ENCODE measurements at regions not wholly inside any gene's neighbourhood (a gene's known extent, or its start where the extent isn't known, plus 50 kb on each side); places are given as distances from the start of the nearest gene placed in this dataset.

DNA sequence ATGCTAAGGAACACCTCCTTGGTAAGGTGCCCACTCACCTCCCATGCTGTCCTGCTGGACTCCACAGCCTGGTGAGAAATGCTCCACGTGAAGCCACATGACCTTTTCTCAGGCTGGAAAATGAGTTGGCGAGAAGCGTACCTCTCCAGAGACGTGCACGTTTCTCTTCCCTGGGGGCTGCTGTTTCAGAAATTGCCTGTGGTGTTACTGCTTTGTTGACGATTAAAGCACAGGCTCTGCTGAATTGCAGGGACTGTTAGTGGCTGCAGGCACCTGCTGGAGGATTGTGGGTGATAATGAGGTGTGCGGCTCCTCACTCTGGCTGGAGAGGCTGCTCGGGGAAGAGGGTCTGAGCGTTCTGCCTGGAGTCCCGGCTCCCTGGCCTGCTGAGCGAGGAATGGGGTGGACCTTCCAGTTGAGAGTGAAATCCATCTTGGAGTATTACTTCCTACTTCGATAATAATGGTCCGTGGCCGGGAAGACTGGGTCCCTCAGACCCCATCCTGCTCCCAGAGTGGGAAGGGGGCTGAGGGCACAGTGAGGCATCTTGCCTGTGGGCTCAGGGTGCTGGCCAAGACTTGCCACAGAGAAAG lies 199.3 kb upstream of the HDAC4 start:
- in situ Hi-C loops (cut with MboI) (no loop called here), intact Hi-C loops (cut with micrococcal nuclease) (no loop called here)
- 2% methylated on average over 7 of the region's 14 CpGs for WGBS (ENCODE audit: insufficient coverage, low coverage, missing lambda C conversion rate)
- Histone ChIP-seq H3K9ac (ENCODE audit: insufficient read depth in 1 of 2, low read depth in 2 of 2, low read length in 2 of 2) (no peak overlapping the region), H3K4me3 (no peak overlapping the region), H3K36me3 (ENCODE audit: control insufficient read depth, insufficient read depth, low read length) (no peaks in the 10 kb centered on the region), H2AFZ (ENCODE audit: low read depth, low read length) (no peak overlapping the region), H3K27me3 (ENCODE audit: control insufficient read depth in 2 of 2, insufficient read depth in 2 of 2, low read length in 2 of 2) (peaks cover 0 to 79% of the 10 kb centered on the region in 2 experiments; a peak in 3 of 5 replicates), H3K4me1 (replicated peaks in 1 of 2; ENCODE audit: control insufficient read depth in 2 of 2, insufficient read depth in 2 of 2, low read length in 2 of 2) (no peaks in the 10 kb centered on the region; a peak in 1 of 5 replicates), H3K9me3 (replicated peaks; ENCODE audit: control insufficient read depth, insufficient read depth, low read depth, low read length) (no peaks in the 10 kb centered on the region), H4K20me1 (replicated peaks; ENCODE audit: control insufficient read depth, insufficient read depth, low read length) (no peaks in the 10 kb centered on the region; the same call in 1 of the 2 replicates), H3K79me2 (ENCODE audit: control insufficient read depth, insufficient read depth, low read length) (no peaks in the 10 kb centered on the region), H3K9me1 (ENCODE audit: control insufficient read depth, insufficient read depth, low read length) (no peaks in the 10 kb centered on the region), H3K27ac (ENCODE audit: extremely low read depth, low read depth, low read length) (no peak overlapping the region), H3K4me2 (ENCODE audit: insufficient read depth, low read length) (no peak overlapping the region)
- no peak for ATAC-seq
- CTCF ChIA-PET (ENCODE audit: low intra/inter-chr PET ratio) = no interaction called here
- no TSS peak for BruUV-seq (replicated peaks)
- no peak for FAIRE-seq
- POLR2A ChIA-PET = interaction anchor here (0.6 to 1.0 kb wide), 2 partner anchors 24 to 577 kb away, joined by 3 read pairs; no protein-coding TSS in a partner anchor
- no peak for DNase-seq (ENCODE audit: extremely low read depth in 1 of 4, low spot score in 3 of 4)
- TF ChIP-seq SLC30A9 (CRISPR knock-in tag; IDR thresholded peaks at IDR 0.05) (no peak), EGR1 (conservative IDR thresholded peaks at IDR 0.05) (no peak), RBM14 (IDR thresholded peaks at IDR 0.05; ENCODE audit: borderline replicate concordance, insufficient read depth, low read depth, low read length) (no peak), CHD2 (IDR thresholded peaks at IDR 0.05; ENCODE audit: low read depth, low read length) (no peak), RUNX1 (IDR thresholded peaks at IDR 0.05; ENCODE audit: low read depth) (no peak), ZNF507 (tag; conservative IDR thresholded peaks at IDR 0.05) (no peak), SREBF2 (CRISPR knock-in tag; IDR thresholded peaks at IDR 0.05) (no peak), SP2 (IDR thresholded peaks at IDR 0.05; ENCODE audit: extremely low read depth, low read depth, low read length, poor library complexity, severe bottlenecking) (no peak)
- TF ChIP-seq, protein P1, sequence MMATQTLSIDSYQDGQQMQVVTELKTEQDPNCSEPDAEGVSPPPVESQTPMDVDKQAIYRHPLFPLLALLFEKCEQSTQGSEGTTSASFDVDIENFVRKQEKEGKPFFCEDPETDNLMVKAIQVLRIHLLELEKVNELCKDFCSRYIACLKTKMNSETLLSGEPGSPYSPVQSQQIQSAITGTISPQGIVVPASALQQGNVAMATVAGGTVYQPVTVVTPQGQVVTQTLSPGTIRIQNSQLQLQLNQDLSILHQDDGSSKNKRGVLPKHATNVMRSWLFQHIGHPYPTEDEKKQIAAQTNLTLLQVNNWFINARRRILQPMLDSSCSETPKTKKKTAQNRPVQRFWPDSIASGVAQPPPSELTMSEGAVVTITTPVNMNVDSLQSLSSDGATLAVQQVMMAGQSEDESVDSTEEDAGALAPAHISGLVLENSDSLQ (IDR thresholded peaks at IDR 0.05) = no peak
- TF ChIP-seq, protein P2, sequence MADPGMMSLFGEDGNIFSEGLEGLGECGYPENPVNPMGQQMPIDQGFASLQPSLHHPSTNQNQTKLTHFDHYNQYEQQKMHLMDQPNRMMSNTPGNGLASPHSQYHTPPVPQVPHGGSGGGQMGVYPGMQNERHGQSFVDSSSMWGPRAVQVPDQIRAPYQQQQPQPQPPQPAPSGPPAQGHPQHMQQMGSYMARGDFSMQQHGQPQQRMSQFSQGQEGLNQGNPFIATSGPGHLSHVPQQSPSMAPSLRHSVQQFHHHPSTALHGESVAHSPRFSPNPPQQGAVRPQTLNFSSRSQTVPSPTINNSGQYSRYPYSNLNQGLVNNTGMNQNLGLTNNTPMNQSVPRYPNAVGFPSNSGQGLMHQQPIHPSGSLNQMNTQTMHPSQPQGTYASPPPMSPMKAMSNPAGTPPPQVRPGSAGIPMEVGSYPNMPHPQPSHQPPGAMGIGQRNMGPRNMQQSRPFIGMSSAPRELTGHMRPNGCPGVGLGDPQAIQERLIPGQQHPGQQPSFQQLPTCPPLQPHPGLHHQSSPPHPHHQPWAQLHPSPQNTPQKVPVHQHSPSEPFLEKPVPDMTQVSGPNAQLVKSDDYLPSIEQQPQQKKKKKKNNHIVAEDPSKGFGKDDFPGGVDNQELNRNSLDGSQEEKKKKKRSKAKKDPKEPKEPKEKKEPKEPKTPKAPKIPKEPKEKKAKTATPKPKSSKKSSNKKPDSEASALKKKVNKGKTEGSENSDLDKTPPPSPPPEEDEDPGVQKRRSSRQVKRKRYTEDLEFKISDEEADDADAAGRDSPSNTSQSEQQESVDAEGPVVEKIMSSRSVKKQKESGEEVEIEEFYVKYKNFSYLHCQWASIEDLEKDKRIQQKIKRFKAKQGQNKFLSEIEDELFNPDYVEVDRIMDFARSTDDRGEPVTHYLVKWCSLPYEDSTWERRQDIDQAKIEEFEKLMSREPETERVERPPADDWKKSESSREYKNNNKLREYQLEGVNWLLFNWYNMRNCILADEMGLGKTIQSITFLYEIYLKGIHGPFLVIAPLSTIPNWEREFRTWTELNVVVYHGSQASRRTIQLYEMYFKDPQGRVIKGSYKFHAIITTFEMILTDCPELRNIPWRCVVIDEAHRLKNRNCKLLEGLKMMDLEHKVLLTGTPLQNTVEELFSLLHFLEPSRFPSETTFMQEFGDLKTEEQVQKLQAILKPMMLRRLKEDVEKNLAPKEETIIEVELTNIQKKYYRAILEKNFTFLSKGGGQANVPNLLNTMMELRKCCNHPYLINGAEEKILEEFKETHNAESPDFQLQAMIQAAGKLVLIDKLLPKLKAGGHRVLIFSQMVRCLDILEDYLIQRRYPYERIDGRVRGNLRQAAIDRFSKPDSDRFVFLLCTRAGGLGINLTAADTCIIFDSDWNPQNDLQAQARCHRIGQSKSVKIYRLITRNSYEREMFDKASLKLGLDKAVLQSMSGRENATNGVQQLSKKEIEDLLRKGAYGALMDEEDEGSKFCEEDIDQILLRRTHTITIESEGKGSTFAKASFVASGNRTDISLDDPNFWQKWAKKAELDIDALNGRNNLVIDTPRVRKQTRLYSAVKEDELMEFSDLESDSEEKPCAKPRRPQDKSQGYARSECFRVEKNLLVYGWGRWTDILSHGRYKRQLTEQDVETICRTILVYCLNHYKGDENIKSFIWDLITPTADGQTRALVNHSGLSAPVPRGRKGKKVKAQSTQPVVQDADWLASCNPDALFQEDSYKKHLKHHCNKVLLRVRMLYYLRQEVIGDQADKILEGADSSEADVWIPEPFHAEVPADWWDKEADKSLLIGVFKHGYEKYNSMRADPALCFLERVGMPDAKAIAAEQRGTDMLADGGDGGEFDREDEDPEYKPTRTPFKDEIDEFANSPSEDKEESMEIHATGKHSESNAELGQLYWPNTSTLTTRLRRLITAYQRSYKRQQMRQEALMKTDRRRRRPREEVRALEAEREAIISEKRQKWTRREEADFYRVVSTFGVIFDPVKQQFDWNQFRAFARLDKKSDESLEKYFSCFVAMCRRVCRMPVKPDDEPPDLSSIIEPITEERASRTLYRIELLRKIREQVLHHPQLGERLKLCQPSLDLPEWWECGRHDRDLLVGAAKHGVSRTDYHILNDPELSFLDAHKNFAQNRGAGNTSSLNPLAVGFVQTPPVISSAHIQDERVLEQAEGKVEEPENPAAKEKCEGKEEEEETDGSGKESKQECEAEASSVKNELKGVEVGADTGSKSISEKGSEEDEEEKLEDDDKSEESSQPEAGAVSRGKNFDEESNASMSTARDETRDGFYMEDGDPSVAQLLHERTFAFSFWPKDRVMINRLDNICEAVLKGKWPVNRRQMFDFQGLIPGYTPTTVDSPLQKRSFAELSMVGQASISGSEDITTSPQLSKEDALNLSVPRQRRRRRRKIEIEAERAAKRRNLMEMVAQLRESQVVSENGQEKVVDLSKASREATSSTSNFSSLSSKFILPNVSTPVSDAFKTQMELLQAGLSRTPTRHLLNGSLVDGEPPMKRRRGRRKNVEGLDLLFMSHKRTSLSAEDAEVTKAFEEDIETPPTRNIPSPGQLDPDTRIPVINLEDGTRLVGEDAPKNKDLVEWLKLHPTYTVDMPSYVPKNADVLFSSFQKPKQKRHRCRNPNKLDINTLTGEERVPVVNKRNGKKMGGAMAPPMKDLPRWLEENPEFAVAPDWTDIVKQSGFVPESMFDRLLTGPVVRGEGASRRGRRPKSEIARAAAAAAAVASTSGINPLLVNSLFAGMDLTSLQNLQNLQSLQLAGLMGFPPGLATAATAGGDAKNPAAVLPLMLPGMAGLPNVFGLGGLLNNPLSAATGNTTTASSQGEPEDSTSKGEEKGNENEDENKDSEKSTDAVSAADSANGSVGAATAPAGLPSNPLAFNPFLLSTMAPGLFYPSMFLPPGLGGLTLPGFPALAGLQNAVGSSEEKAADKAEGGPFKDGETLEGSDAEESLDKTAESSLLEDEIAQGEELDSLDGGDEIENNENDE (IDR thresholded peaks at IDR 0.05; ENCODE audit: low read depth, low read length) = no peak
